Fibroblast of the aortic adventitia (primary cell): ENCODE measurements at regions not wholly inside any gene's neighbourhood (a gene's known extent, or its start where the extent isn't known, plus 50 kb on each side); places are given as distances from the start of the nearest gene placed in this dataset.

ENCODE experiments used
- DNase-seq: peaks from one replicate; pipeline ENCODE4 v3.0.0-alpha.2; 2010; ENCODE audit warnings: low read depth
- H3K4me3 ChIP-seq: 2 replicates; pipeline ENCODE4 v1.5.1; 2011; ENCODE audit warnings: low read depth, mild to moderate bottlenecking, control low read depth, low read length, moderate library complexity
- CTCF ChIP-seq: IDR thresholded peaks from 2 replicates; pipeline ENCODE4 v1.5.1; 2011; ENCODE audit warnings: mild to moderate bottlenecking, low read length, control low read depth, inconsistent platforms; ENCODE audit not compliant: insufficient read depth

- DNase-seq: no peak
- TF ChIP-seq CTCF: no peak
- H3K4me3 ChIP-seq: no peak overlapping the region
These were observed 405.3 kb upstream of the C2CD4B start for GRCh38 chr15:62570405-62570783.

- TF ChIP-seq CTCF: no peak
- no peak overlapping the region for H3K4me3 ChIP-seq
- no peak for DNase-seq
These were observed 406.0 kb upstream of the C2CD4B start for GRCh38 chr15:62571072-62571471.

- DNase-seq: no peak
- H3K4me3 ChIP-seq: no peak overlapping the region
- TF ChIP-seq CTCF: no peak
These were observed 407.7 kb upstream of the C2CD4B start for GRCh38 chr15:62572797-62573196.

DNA sequence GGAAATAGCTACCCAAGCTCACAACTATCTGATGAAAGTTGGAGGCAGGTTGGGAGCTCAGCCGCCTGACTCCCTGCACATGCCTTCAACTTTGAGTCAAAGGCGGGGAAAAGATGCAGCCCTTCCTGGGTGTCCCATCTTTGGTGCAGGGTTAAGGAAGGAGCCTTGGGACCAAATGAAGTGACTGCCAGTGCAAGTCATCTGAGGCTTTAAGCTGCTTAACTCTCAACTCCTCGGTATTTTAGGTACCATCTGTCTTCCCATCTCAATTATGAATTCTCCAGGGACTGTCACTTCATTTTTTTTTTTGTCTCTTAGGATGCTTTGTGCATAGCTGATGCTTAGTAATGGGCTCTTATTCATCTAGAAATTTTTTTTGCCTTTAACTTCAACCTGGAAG is 408.8 kb upstream of the C2CD4B start:
- no peak for TF ChIP-seq CTCF
- H3K4me3 ChIP-seq: no peak overlapping the region
- no peak for DNase-seq

DNA sequence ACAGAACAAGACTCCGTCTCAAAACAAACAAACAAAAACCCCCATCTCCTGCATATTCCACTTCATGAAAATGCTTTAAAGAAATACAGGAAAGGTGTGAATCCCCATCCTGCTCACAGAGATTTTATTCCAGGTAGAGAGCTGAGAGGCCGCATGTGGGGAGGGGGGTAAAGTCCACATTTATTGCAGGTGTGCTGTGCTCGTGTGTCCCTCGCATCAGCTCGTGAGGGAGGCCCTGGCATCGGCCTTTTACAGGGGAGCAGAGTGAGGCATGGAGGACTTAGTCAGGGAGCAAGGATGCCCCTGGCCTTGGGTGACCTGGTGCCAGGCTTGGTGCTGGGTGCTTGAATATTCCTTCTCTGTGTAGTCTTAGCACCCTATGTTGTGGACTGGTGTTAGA is 413.5 kb upstream of the C2CD4B start:
- H3K4me3 ChIP-seq: no peak overlapping the region
- no peak for DNase-seq
- TF ChIP-seq CTCF: no peak

DNA sequence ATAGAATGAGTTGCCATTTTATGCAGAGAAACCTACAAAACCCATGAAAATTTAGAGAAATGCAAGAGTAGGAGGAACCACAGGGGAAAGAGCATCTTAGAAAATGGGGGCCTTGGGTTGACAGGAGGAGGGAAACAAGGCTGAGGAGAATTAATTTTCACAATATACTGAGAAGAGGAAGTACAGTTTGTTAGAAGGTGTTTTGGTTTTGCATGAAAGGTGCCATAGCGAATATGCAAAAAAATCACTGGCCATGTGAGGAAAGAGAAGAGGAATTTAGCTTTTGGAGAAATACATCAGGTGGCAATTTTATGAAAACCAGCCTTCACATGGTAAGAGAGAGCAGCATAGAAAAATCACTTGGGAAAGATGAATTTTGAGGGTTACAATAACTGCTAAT is 413.9 kb upstream of the C2CD4B start:
- no peak for DNase-seq
- H3K4me3 ChIP-seq: no peak overlapping the region
- no peak for TF ChIP-seq CTCF

DNA sequence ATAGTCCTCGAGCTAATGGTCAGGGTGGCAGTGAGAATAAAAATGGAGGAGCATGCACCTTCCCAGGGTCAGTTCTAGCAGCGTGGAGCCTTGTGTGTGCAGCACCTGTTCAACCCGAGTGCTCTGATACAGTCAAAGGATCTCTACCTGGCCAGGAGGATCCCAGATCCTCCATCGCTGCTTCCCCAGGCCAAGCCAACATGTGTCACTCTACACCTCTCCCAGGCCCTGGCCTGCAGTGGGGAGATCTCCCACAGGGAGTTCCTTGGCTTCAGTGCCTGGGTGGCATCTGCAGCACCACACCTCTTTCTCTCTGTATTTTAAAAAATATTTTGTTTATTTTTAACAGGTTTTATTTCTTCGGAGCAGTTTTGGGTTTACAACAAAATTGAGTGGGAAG is 414.8 kb upstream of the C2CD4B start:
- TF ChIP-seq CTCF: no peak
- no peak overlapping the region for H3K4me3 ChIP-seq

More for the DNA sequence above, 414.8 kb upstream of the C2CD4B start:
- no peak for DNase-seq
